Parathyroid adenoma (tissue), 2 donors: ENCODE measurements at regions not wholly inside any gene's neighbourhood (a gene's known extent, or its start where the extent isn't known, plus 50 kb on each side); places are given as distances from the start of the nearest gene placed in this dataset.

Experiments used
- H2AFZ ChIP-seq: fragments of 300-600 bp; sonication (generic); one replicate; pipeline ENCODE4 v1.7.0; 2017; ENCODE audit warnings: antibody characterized with exemption, mild to moderate bottlenecking
- H3K27ac ChIP-seq: fragments of 300-600 bp; sonication (generic); one replicate; pipeline ENCODE4 v1.7.0; 2017
- H3K27me3 ChIP-seq: fragments of 300-600 bp; sonication (generic); one replicate; pipeline ENCODE4 v1.7.0; 2017; ENCODE audit warnings: low read length; ENCODE audit not compliant: control insufficient read depth, insufficient read depth
- H3K36me3 ChIP-seq: fragments of 300-600 bp; sonication (generic); one replicate; pipeline ENCODE4 v1.7.0; 2017; ENCODE audit warnings: low read length; ENCODE audit not compliant: control insufficient read depth, insufficient read depth
- H3K4me1 ChIP-seq: fragments of 300-600 bp; sonication (generic); one replicate; pipeline ENCODE4 v1.7.0; 2017; ENCODE audit warnings: control low read depth
- H3K4me2 ChIP-seq: fragments of 300-600 bp; sonication (generic); one replicate; pipeline ENCODE4 v1.7.0; 2017; ENCODE audit warnings: low read length
- H3K4me3 ChIP-seq: fragments of 300-600 bp; sonication (generic); one replicate; pipeline ENCODE4 v1.7.0; 2017; ENCODE audit warnings: low read depth, low read length
- H3K79me2 ChIP-seq: fragments of 300-600 bp; sonication (generic); one replicate; pipeline ENCODE4 v1.7.0; 2017; ENCODE audit warnings: control low read depth
- H3K9ac ChIP-seq: fragments of 300-600 bp; sonication (generic); one replicate; pipeline ENCODE4 v1.7.0; 2017; ENCODE audit warnings: mild to moderate bottlenecking
- H3K9me3 ChIP-seq: fragments of 300-600 bp; sonication (generic); one replicate; pipeline ENCODE4 v1.7.0; 2017; ENCODE audit warnings: low read length; ENCODE audit not compliant: control insufficient read depth
- CTCF ChIP-seq: fragments of 300-600 bp; sonication (generic); IDR thresholded peaks from one replicate; pipeline ENCODE4 v1.7.0; 2017; ENCODE audit warnings: antibody characterized with exemption, mild to moderate bottlenecking
- donor health status: primary hyperparathyroidism.

DNA sequence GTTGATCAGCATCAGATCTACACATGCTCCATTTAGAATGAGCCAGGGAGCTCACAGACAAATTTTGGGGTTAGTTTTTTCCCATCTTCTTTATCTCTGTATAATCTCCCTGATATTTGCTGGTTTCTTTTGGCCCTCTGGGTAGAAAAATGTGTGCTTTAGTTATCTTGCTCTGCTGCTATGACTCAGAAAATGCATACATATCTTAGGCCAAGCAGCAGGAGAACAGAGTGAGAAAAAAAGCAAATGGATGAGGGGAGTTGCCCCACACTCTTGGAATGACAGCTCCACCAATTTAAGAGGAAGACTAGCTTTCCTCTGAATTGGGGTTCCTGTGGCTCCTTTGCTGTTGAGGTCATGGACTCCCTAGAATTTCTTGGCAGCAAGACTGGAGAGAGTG, 331.8 kb downstream of the KCNJ3 start:
- H3K4me1 ChIP-seq: no peaks in the 10 kb centered on the region
- no peak for TF ChIP-seq CTCF
- H2AFZ ChIP-seq: no peak overlapping the region
- H3K27ac ChIP-seq: no peak overlapping the region
- no peaks in the 10 kb centered on the region for H3K9me3 ChIP-seq
- H3K36me3 ChIP-seq: no peaks in the 10 kb centered on the region
- H3K4me2 ChIP-seq: no peak overlapping the region
- no peaks in the 10 kb centered on the region for H3K79me2 ChIP-seq
- no peak overlapping the region for H3K4me3 ChIP-seq
- H3K9ac ChIP-seq: no peak overlapping the region
- H3K27me3 ChIP-seq: no peaks in the 10 kb centered on the region

DNA sequence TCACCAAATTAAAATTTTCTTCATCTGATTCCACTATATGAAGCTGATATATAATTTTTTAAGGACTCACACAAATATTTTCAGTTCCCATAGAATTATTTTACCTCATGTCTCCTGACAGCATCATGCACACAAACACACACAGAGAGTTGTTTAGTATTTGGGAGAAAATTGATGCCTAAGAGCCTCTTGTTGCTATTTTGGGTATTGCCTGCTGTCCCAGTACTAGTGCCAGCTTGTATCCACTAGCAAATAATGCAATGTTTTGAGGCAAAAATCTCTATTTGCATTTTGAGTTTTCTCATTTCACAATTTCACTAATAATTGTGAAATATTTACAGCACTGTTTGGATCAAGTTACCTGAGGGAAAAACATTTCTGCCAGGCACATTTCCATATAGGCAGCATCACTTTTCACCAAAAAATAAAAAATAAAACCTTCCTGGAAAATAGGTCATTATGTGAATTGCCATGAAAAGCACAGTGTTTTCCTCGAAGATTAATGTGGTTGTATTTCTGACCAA, 328.2 kb downstream of the KCNJ3 start:
- no peaks in the 10 kb centered on the region for H3K79me2 ChIP-seq
- no peak overlapping the region for H3K9ac ChIP-seq
- TF ChIP-seq CTCF: no peak
- H3K4me1 ChIP-seq: no peaks in the 10 kb centered on the region
- H3K27me3 ChIP-seq: no peaks in the 10 kb centered on the region
- no peaks in the 10 kb centered on the region for H3K9me3 ChIP-seq
- no peak overlapping the region for H2AFZ ChIP-seq
- no peak overlapping the region for H3K27ac ChIP-seq
- H3K36me3 ChIP-seq: no peaks in the 10 kb centered on the region
- no peak overlapping the region for H3K4me2 ChIP-seq
- no peak overlapping the region for H3K4me3 ChIP-seq

DNA sequence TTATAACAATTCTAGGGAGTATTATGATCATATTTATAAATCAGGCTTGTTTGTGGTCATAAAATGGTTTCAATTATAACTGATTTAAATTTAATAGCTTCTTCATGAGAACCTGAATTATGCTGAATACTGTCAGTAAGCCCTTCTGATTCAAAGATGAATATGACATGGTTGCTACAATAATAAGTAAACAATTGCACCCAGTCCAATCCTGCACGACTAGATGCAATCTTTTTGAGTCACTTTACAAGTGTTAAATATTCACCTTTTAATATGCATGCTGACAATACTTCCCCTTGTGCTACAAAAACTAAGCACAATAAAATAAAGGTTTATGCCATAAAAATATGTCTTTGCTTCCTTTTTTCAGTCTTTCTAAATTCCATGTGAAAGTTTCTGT, 325.2 kb downstream of the KCNJ3 start:
- Histone ChIP-seq H3K27me3 (no peaks in the 10 kb centered on the region), H3K27ac (no peak overlapping the region), H3K79me2 (no peaks in the 10 kb centered on the region), H3K4me3 (no peak overlapping the region), H3K4me2 (no peak overlapping the region), H2AFZ (no peak overlapping the region), H3K4me1 (no peaks in the 10 kb centered on the region), H3K36me3 (no peaks in the 10 kb centered on the region), H3K9me3 (no peaks in the 10 kb centered on the region), H3K9ac (no peak overlapping the region)
- no peak for TF ChIP-seq CTCF

- H3K9me3 ChIP-seq: no peaks in the 10 kb centered on the region
- H3K79me2 ChIP-seq: no peaks in the 10 kb centered on the region
- no peaks in the 10 kb centered on the region for H3K27me3 ChIP-seq
- H2AFZ ChIP-seq: no peak overlapping the region
- TF ChIP-seq CTCF: no peak
- no peak overlapping the region for H3K4me3 ChIP-seq
- no peaks in the 10 kb centered on the region for H3K4me1 ChIP-seq
- no peak overlapping the region for H3K4me2 ChIP-seq
- no peak overlapping the region for H3K27ac ChIP-seq
- H3K36me3 ChIP-seq: no peaks in the 10 kb centered on the region
- no peak overlapping the region for H3K9ac ChIP-seq
These were observed 324.0 kb downstream of the KCNJ3 start for GRCh38 chr2:155022531-155022930.

DNA sequence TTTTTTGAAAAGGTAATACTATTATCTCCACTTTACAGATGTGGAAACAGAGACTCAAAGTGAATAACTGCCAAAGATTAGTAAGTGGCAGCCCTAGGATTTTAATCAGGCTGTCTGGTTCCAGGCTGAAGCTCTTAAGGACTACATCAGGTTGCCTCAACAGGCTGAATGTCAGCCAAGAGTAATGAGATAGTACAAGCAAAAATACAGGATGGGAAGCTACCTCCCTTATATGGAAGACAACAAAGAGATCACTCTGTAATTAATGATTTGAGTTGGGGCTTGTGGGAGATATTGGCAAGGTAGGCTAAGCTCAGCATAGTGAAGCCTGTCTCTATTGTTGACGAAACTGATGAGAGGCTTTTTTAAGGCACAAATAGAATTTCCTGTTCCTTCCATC, 323.1 kb downstream of the KCNJ3 start:
- Histone ChIP-seq H2AFZ (no peak overlapping the region), H3K9me3 (no peaks in the 10 kb centered on the region), H3K4me1 (no peaks in the 10 kb centered on the region), H3K27ac (no peak overlapping the region), H3K36me3 (no peaks in the 10 kb centered on the region), H3K4me3 (no peak overlapping the region), H3K9ac (no peak overlapping the region), H3K4me2 (no peak overlapping the region), H3K79me2 (no peaks in the 10 kb centered on the region), H3K27me3 (no peaks in the 10 kb centered on the region)
- TF ChIP-seq CTCF: no peak
